K562 (cell line): ENCODE measurements at regions not wholly inside any gene's neighbourhood (a gene's known extent, or its start where the extent isn't known, plus 50 kb on each side); places are given as distances from the start of the nearest gene placed in this dataset.

Experiments
- FOXP1 ChIP-seq: sonication (generic); formaldehyde crosslinking; IDR thresholded peaks from 2 replicates; pipeline ENCODE4 v1.8.0; 2022; ENCODE audit warnings: mild to moderate bottlenecking, missing genetic modification reagents
- PRPF4 ChIP-seq: fragments of 200-400 bp; formaldehyde crosslinking; IDR thresholded peaks from one replicate; pipeline ENCODE4 v1.6.1; 2017; ENCODE audit warnings: low read length, low read depth, mild to moderate bottlenecking; ENCODE audit not compliant: insufficient read depth, poor library complexity, severe bottlenecking
- SMC3 ChIP-seq: conservative IDR thresholded peaks from 2 replicates; pipeline ENCODE4 v1.6.1; 2011; ENCODE audit warnings: low read depth, low read length, improper control_type of control experiment; ENCODE audit not compliant: insufficient read depth
- ZC3H4 ChIP-seq: sonication (generic); formaldehyde crosslinking; IDR thresholded peaks from 2 replicates; pipeline ENCODE4 v1.9.0; 2021; ENCODE audit warnings: missing genetic modification reagents, borderline replicate concordance
- TF ChIP-seq, protein P1 (sequence below): sonication (generic); formaldehyde crosslinking; IDR thresholded peaks from 2 replicates; pipeline ENCODE4 v1.8.1; 2023; ENCODE audit warnings: mild to moderate bottlenecking, missing genetic modification reagents

DNA sequence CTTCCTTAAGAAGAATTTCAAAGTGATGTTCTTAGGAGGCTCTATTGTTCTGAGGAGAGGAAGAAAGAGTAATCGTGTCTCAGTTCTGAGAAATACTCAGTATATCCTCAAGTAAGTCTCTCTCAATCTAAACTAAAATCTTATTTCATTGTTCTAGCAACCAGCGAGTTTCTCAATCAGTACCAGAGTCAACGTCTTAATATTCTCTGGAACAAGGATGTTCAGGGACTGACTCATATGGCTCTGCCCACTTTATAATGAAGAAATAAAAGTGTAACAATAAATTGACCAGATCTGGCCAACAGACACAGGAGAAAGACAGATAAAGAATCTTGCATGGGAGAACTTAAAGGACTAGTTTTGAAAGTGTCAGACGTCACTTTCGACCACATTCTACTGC is 469.8 kb upstream of the FLRT2 start:
- TF ChIP-seq ZC3H4 (CRISPR knock-in tag) (no peak), PRPF4 (no peak), SMC3 (no peak), FOXP1 (CRISPR knock-in tag) (no peak)
- TF ChIP-seq, protein P1, sequence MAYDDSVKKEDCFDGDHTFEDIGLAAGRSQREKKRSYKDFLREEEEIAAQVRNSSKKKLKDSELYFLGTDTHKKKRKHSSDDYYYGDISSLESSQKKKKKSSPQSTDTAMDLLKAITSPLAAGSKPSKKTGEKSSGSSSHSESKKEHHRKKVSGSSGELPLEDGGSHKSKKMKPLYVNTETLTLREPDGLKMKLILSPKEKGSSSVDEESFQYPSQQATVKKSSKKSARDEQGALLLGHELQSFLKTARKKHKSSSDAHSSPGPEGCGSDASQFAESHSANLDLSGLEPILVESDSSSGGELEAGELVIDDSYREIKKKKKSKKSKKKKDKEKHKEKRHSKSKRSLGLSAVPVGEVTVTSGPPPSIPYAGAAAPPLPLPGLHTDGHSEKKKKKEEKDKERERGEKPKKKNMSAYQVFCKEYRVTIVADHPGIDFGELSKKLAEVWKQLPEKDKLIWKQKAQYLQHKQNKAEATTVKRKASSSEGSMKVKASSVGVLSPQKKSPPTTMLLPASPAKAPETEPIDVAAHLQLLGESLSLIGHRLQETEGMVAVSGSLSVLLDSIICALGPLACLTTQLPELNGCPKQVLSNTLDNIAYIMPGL (CRISPR knock-in tag), result no peak
